HEK293 (cell line): ENCODE measurements at regions not wholly inside any gene's neighbourhood (a gene's known extent, or its start where the extent isn't known, plus 50 kb on each side); places are given as distances from the start of the nearest gene placed in this dataset.

Source experiments
- CTCF ChIA-PET: fragments of 350-600 bp; formaldehyde crosslinking; extraction: SDS; loops from one replicate; lab custom pipeline; 2021; ENCODE audit warnings: antibody characterized with exemption; lab: Yijun Ruan, JAX
- POLR2A ChIA-PET: fragments of 300-600 bp; formaldehyde crosslinking; extraction: SDS; loops from one replicate; lab custom pipeline; 2020; ENCODE audit warnings: antibody characterized with exemption, inconsistent platforms; lab: Yijun Ruan, JAX
- H3K27ac ChIP-seq: fragments of 200-500 bp; sonication (Bioruptor generic); 2 replicates; pipeline ENCODE4 v1.5.1; 2014; ENCODE audit warnings: low read depth, low read length, control low read depth, inconsistent platforms; ENCODE audit errors: extremely low read depth
- H3K36me3 ChIP-seq, 2 experiments: fragments of 200-500 bp in 1 of 2; sonication (Bioruptor generic) in 1 of 2; 1 replicate in 1 of 2; 2 replicates in 1 of 2; pipeline ENCODE4 v1.5.1; 2014 to 2017; ENCODE audit warnings: inconsistent platforms in 2 of 2, low read length in 2 of 2; ENCODE audit not compliant: control insufficient read depth in 2 of 2, insufficient read depth in 1 of 2
- H3K4me1 ChIP-seq: fragments of 200-500 bp; sonication (Bioruptor generic); 2 replicates; pipeline ENCODE4 v1.5.1; 2014; ENCODE audit warnings: mild to moderate bottlenecking, low read length, inconsistent platforms; ENCODE audit not compliant: control insufficient read depth, insufficient read depth
- H3K4me3 ChIP-seq: 2 replicates; pipeline ENCODE4 v1.5.1; 2011; ENCODE audit warnings: low read depth, mild to moderate bottlenecking, control low read depth, low read length, moderate library complexity
- H3K9me3 ChIP-seq: fragments of 200-500 bp; sonication (Bioruptor generic); 2 replicates; pipeline ENCODE4 v1.5.1; 2014; ENCODE audit warnings: low read depth, low read length, inconsistent platforms; ENCODE audit not compliant: control insufficient read depth, insufficient read depth
- BCL11A ChIP-seq: fragments of 450-650 bp; formaldehyde crosslinking; IDR thresholded peaks from 2 replicates; pipeline ENCODE4 v1.5.1; 2016; ENCODE audit warnings: low read depth, missing biosample characterization, missing genetic modification characterization
- HOXC10 ChIP-seq: sonication (generic); formaldehyde crosslinking; IDR thresholded peaks from 2 replicates; pipeline ENCODE4 v1.8.1; 2023; ENCODE audit warnings: mild to moderate bottlenecking, missing genetic modification reagents
- OSR2 ChIP-seq: fragments of 450-650 bp; formaldehyde crosslinking; IDR thresholded peaks from 2 replicates; pipeline ENCODE4 v1.5.1; 2016; ENCODE audit warnings: missing biosample characterization, missing genetic modification characterization
- TCF7L2 ChIP-seq: IDR thresholded peaks from 2 replicates; pipeline ENCODE4 v1.6.1; 2011; ENCODE audit warnings: low read depth, mild to moderate bottlenecking, inconsistent platforms, low read length, moderate library complexity, borderline replicate concordance
- ZBTB20 ChIP-seq: fragments of 450-650 bp; formaldehyde crosslinking; IDR thresholded peaks from 2 replicates; pipeline ENCODE4 v1.5.1; 2016; ENCODE audit warnings: missing biosample characterization, missing genetic modification characterization
- ZEB2 ChIP-seq: fragments of 450-650 bp; formaldehyde crosslinking; IDR thresholded peaks from 2 replicates; pipeline ENCODE4 v1.5.1; 2016; ENCODE audit warnings: missing biosample characterization, missing genetic modification characterization
- ZNF133 ChIP-seq: fragments of 450-650 bp; formaldehyde crosslinking; IDR thresholded peaks from 2 replicates; pipeline ENCODE4 v1.5.1; 2016; ENCODE audit warnings: missing biosample characterization, missing genetic modification characterization
- ZNF280D ChIP-seq: fragments of 450-650 bp; formaldehyde crosslinking; IDR thresholded peaks from 2 replicates; pipeline ENCODE4 v1.5.1; 2016; ENCODE audit warnings: missing biosample characterization, missing genetic modification characterization
- ZNF362 ChIP-seq: fragments of 450-650 bp; formaldehyde crosslinking; IDR thresholded peaks from 2 replicates; pipeline ENCODE4 v1.5.1; 2016; ENCODE audit warnings: missing biosample characterization, missing genetic modification characterization
- ZNF521 ChIP-seq: fragments of 450-650 bp; formaldehyde crosslinking; IDR thresholded peaks from 2 replicates; pipeline ENCODE4 v1.5.1; 2017; ENCODE audit warnings: missing biosample characterization, mild to moderate bottlenecking, missing genetic modification characterization
- ZNF544 ChIP-seq: fragments of 450-650 bp; formaldehyde crosslinking; IDR thresholded peaks from 2 replicates; pipeline ENCODE4 v1.5.0; 2017; ENCODE audit warnings: missing biosample characterization, missing genetic modification characterization
- ZNF585B ChIP-seq: fragments of 450-650 bp; formaldehyde crosslinking; IDR thresholded peaks from 2 replicates; pipeline ENCODE4 v1.5.1; 2016; ENCODE audit warnings: missing biosample characterization, missing genetic modification characterization
- ZNF629 ChIP-seq: fragments of 450-650 bp; formaldehyde crosslinking; IDR thresholded peaks from 2 replicates; pipeline ENCODE4 v1.5.1; 2017; ENCODE audit warnings: missing biosample characterization, missing genetic modification characterization
- ZNF76 ChIP-seq: fragments of 450-650 bp; formaldehyde crosslinking; IDR thresholded peaks from 2 replicates; pipeline ENCODE4; 2016; ENCODE audit warnings: low read depth, missing biosample characterization, missing genetic modification characterization, borderline replicate concordance
- ZNF791 ChIP-seq: fragments of 450-650 bp; formaldehyde crosslinking; IDR thresholded peaks from 2 replicates; pipeline ENCODE4 v1.5.1; 2016; ENCODE audit warnings: missing biosample characterization, missing genetic modification characterization
- ZSCAN30 ChIP-seq: fragments of 450-650 bp; IDR thresholded peaks from 2 replicates; pipeline ENCODE4 v1.5.1; 2018; ENCODE audit warnings: missing biosample characterization, mild to moderate bottlenecking, missing genetic modification characterization, moderate library complexity

GRCh38 chr1:185495007-185495406 lies 178.0 kb upstream of the IVNS1ABP start (continued):
- TF ChIP-seq ZNF544 (tag by site-specific recombination), result no peak
- TF ChIP-seq ZNF280D (tag by site-specific recombination), result no peak

GRCh38 chr1:185492089-185492825 lies 175.2 kb upstream of the IVNS1ABP start:
- H3K27ac ChIP-seq, result no peak overlapping the region
- CTCF ChIA-PET, result interaction anchor here (0.7 kb wide), 1 partner anchor 174 kb away, joined by 3 read pairs; no protein-coding TSS in a partner anchor
- no peak overlapping the region for H3K4me3 ChIP-seq
- no peaks in the 10 kb centered on the region for H3K9me3 ChIP-seq
- POLR2A ChIA-PET, result no interaction called here
- TF ChIP-seq HOXC10 (CRISPR knock-in tag), result no peak
- H3K4me1 ChIP-seq, result no peaks in the 10 kb centered on the region
- no peaks in the 10 kb centered on the region for H3K36me3 ChIP-seq

GRCh38 chr1:185491604-185492003 lies 174.6 kb upstream of the IVNS1ABP start:
- 0 out of 2 replicates have a peak, but pooled peaks have one; percentile 7 for TF ChIP-seq TCF7L2
- TF ChIP-seq ZNF585B, result no peak
- TF ChIP-seq, all 188 proteins: peak for 1
- Histone ChIP-seq H3K4me3 (no peak overlapping the region), H3K27ac (no peak overlapping the region), H3K36me3 (no peaks in the 10 kb centered on the region), H3K9me3 (no peaks in the 10 kb centered on the region), H3K4me1 (no peaks in the 10 kb centered on the region)
- POLR2A ChIA-PET, result no interaction called here
- CTCF ChIA-PET, result interaction anchor here (0.7 kb wide), 1 partner anchor 173 kb away, joined by 3 read pairs; no protein-coding TSS in a partner anchor

- Histone ChIP-seq H3K36me3 (no peaks in the 10 kb centered on the region), H3K9me3 (no peaks in the 10 kb centered on the region), H3K4me3 (no peak overlapping the region), H3K4me1 (no peaks in the 10 kb centered on the region), H3K27ac (no peak overlapping the region)
- no peak for TF ChIP-seq ZNF133 (tag by site-specific recombination)
- no peak for TF ChIP-seq ZBTB20 (tag by site-specific recombination)
- no peak for TF ChIP-seq OSR2 (tag by site-specific recombination)
- TF ChIP-seq ZNF362, result no peak
- TF ChIP-seq ZNF791 (tag by site-specific recombination), result no peak
- no peak for TF ChIP-seq HOXC10 (CRISPR knock-in tag)
- CTCF ChIA-PET, result no interaction called here
- POLR2A ChIA-PET, result no interaction called here
Measured at GRCh38 chr1:185490924-185491323, 173.9 kb upstream of the IVNS1ABP start.

GRCh38 chr1:185489406-185489805 lies 172.4 kb upstream of the IVNS1ABP start:
- Histone ChIP-seq H3K4me1 (no peaks in the 10 kb centered on the region), H3K36me3 (no peaks in the 10 kb centered on the region), H3K4me3 (no peak overlapping the region), H3K9me3 (no peaks in the 10 kb centered on the region), H3K27ac (no peak overlapping the region)
- CTCF ChIA-PET, result interaction anchor here (1.0 to 1.5 kb wide), 2 partner anchors 112 to 319 kb away, joined by 3 to 4 read pairs; no protein-coding TSS in a partner anchor
- POLR2A ChIA-PET, result no interaction called here
- TF ChIP-seq ZNF76 (no peak), ZNF629 (tag by site-specific recombination) (no peak), ZSCAN30 (tag by site-specific recombination) (no peak), ZEB2 (no peak), ZNF521 (tag by site-specific recombination) (no peak), BCL11A (tag by site-specific recombination) (no peak), ZNF791 (tag by site-specific recombination) (no peak)
